Lower leg skin (tissue), 3 donors: ENCODE measurements at regions not wholly inside any gene's neighbourhood (a gene's known extent, or its start where the extent isn't known, plus 50 kb on each side); places are given as distances from the start of the nearest gene placed in this dataset.

Experiments
- CTCF ChIP-seq, 3 donors: fragments of 450-650 bp; IDR thresholded peaks; one replicate each; pipeline ENCODE4 v1.5.1; 2016; ENCODE audit warnings: antibody characterized with exemption in 3 of 3, mild to moderate bottlenecking in 3 of 3, moderate library complexity in 2 of 3
- POLR2A ChIP-seq, 2 donors: fragments of 450-650 bp; IDR thresholded peaks; one replicate each; pipeline ENCODE4 v1.6.1; 2016 to 2017; ENCODE audit warnings: antibody characterized with exemption in 2 of 2, mild to moderate bottlenecking in 1 of 2, moderate library complexity in 1 of 2

- TF ChIP-seq CTCF (IDR thresholded peaks at IDR 0.05) (no peak), POLR2A (IDR thresholded peaks at IDR 0.05) (no peak)
Measured at GRCh38 chr14:104249706-104250105, 111.3 kb downstream of the KIF26A start.
